Prostate gland (tissue), 2 donors: ENCODE measurements at regions not wholly inside any gene's neighbourhood (a gene's known extent, or its start where the extent isn't known, plus 50 kb on each side); places are given as distances from the start of the nearest gene placed in this dataset.

ENCODE experiments used
- DNase-seq: peaks from one replicate; pipeline ENCODE4 v3.0.0-alpha.2; 2019; ENCODE audit warnings: low spot score
- H3K27ac ChIP-seq, 2 donors: fragments of 200-600 bp; sonication (generic); 2 replicates each; pipeline ENCODE4 v1.5.1; 2017 to 2019
- H3K27me3 ChIP-seq: fragments of 200-600 bp; sonication (generic); replicated peaks from 2 replicates; pipeline ENCODE4 v1.5.1; 2019; ENCODE audit not compliant: insufficient read depth
- H3K36me3 ChIP-seq, 2 donors: fragments of 200-600 bp; sonication (generic); 1 replicate in 1 of 2; 2 replicates in 1 of 2; pipeline versions ENCODE4 v1.5.1 to v1.8.1; 2017 to 2019
- H3K4me1 ChIP-seq: fragments of 200-600 bp; sonication (generic); replicated peaks from 2 replicates; pipeline ENCODE4 v1.5.1; 2019
- H3K4me3 ChIP-seq, 2 donors: fragments of 200-600 bp; sonication (generic); 2 replicates each; pipeline ENCODE4 v1.5.1; 2017 to 2019
- H3K9me3 ChIP-seq: fragments of 200-600 bp; sonication (generic); 2 replicates; pipeline ENCODE4 v1.5.1; 2017
- POLR2A ChIP-seq: fragments of 450-650 bp; IDR thresholded peaks from one replicate; pipeline ENCODE4 v1.6.1; 2016; ENCODE audit warnings: antibody characterized with exemption, mild to moderate bottlenecking
- POLR2AphosphoS5 ChIP-seq: sonication (generic); formaldehyde crosslinking; IDR thresholded peaks from one replicate; pipeline ENCODE4 v1.6.1; 2017; ENCODE audit warnings: antibody characterized with exemption
- WGBS: methylation state at CpG from one replicate; pipeline ENCODE4 v1.1.5; 2018; 5-methylcytosine and 5-hydroxymethylcytosine counted together
- intact Hi-C: fragments of 100-400 bp; cut with DNase I; formaldehyde crosslinking; loops from one replicate; pipeline ENCODE4 v1.14.2; 2022
- TF ChIP-seq, protein P1 (sequence below), 4 experiments: fragments of 200-600 bp in 2 of 4; fragments of 450-650 bp in 2 of 4; sonication (generic) in 2 of 4; IDR thresholded peaks; 1 replicate in 3 of 4; 2 replicates in 1 of 4; pipeline ENCODE4 v1.5.1; 2016 to 2019; ENCODE audit warnings: antibody characterized with exemption in 4 of 4, mild to moderate bottlenecking in 2 of 4, moderate library complexity in 2 of 4

DNA sequence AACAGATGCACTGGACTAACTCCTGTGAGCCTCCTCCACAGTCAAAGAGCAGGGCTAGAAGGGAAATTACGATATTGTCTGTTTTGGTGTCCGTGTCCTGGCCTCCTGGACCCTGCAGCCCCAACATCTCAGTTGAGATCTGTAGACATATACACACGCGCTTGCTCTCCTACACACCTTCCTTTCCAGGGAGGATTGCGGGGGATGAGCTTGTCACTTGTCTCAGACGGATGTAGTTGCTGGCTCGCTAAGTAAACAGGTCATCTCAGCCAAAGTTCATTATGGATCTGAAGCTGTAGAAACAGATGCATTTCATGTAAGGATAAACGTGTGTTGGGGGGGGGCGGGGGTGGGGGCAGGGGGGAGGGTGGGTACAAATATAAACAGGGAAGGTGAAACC is 549.3 kb downstream of the CCDC171 start:
- no peak overlapping the region for H3K27ac ChIP-seq
- WGBS = 75% methylated on average over 9 of the region's 9 CpGs

DNA sequence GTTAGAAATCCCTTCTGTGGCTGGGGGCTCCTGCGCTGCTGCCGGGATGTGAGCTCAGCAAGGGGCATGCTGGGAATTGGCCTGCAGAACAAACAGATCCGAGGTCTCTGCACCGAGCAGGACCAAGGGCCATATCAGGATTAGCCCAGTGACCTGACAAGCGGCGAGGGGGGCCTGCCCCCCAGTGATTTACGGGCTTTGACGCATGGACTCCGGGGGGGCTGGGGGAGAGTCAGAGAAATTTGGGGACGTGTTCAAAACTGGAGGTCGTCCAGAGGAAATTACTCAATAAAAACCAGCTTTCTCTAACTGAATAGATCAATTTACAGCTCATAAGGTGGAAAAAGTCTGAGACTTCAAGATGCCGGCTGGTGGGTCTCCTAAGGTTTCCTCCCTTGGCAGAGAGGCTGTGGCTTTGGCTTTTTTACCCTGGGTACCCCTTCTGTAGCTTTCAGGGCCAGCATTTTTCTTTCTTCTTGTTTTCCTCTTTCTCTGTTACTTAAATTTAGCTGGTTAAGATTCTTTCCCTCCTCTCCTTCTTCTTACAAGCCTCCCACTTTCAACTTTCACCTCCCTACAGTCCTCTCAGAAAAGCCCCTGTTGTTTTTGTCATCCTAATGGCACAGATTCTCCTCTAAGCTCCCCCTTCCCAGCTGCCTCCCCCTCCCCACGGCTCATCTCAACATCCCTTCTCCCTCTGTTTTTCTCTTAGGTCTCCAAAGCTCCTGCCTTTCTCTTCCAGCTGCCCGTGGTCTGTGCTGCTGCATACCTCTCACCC is 551.0 kb downstream of the CCDC171 start:
- DNase-seq = no peak
- no peaks in the 10 kb centered on the region for H3K36me3 ChIP-seq
- TF ChIP-seq POLR2A = no peak
- WGBS = 22% methylated on average over 14 of the region's 14 CpGs
- H3K9me3 ChIP-seq = no peaks in the 10 kb centered on the region
- intact Hi-C loops = no loop called here
- H3K27ac ChIP-seq = no peak overlapping the region
- H3K4me3 ChIP-seq = no peak overlapping the region
- peaks cover 2% of the 10 kb centered on the region for H3K4me1 ChIP-seq
- H3K27me3 ChIP-seq = no peaks in the 10 kb centered on the region

More for the DNA sequence above, 549.3 kb downstream of the CCDC171 start:
- no peaks in the 10 kb centered on the region for H3K27me3 ChIP-seq
- no peak overlapping the region for H3K4me3 ChIP-seq
- TF ChIP-seq, protein P1, sequence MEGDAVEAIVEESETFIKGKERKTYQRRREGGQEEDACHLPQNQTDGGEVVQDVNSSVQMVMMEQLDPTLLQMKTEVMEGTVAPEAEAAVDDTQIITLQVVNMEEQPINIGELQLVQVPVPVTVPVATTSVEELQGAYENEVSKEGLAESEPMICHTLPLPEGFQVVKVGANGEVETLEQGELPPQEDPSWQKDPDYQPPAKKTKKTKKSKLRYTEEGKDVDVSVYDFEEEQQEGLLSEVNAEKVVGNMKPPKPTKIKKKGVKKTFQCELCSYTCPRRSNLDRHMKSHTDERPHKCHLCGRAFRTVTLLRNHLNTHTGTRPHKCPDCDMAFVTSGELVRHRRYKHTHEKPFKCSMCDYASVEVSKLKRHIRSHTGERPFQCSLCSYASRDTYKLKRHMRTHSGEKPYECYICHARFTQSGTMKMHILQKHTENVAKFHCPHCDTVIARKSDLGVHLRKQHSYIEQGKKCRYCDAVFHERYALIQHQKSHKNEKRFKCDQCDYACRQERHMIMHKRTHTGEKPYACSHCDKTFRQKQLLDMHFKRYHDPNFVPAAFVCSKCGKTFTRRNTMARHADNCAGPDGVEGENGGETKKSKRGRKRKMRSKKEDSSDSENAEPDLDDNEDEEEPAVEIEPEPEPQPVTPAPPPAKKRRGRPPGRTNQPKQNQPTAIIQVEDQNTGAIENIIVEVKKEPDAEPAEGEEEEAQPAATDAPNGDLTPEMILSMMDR (IDR thresholded peaks at IDR 0.05) = no peak
- no peak for TF ChIP-seq POLR2A
- TF ChIP-seq POLR2AphosphoS5 = no peak
- H3K36me3 ChIP-seq = no peaks in the 10 kb centered on the region
- DNase-seq = no peak
- H3K9me3 ChIP-seq = no peaks in the 10 kb centered on the region
- intact Hi-C loops = no loop called here
- peaks cover 2% of the 10 kb centered on the region for H3K4me1 ChIP-seq

DNA sequence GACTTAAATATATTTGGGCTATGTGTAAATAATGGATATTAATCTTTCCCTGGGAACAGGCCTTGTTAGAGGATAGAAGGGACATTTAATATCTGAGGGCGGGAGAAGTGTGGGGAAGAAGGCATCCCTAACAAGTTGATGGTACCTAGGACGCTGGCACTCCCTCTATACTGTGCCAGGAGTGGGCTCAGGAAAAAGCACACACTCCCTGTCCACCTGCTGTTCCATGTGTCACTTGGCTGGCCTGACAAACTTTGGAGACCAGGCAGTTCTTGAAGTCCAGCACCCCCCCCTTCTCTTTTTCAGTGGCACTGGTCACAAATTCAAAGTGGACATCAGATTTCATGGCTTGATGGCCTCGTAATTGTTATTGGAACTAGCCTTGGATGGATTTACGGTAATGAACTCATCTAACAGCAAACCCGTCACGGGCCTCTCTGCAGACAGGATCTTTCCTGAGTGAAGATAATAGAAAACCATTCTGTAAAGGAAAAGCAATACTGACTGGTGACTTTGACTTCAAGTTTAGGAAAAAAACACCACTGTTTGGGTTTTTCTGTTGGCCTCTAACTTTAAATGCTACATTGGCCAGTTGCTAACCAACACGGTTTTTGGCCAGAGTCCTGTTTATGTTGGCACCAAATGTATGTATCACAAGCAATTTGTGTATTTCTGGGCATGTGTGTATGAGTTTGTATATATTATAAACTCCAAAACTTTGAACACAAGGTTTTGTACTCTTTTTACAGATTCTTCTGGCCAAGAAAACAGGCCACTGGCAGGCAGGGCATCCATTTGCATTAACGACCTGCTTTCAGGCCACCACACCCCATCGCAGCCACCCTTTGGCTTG is 552.6 kb downstream of the CCDC171 start:
- peaks cover 2% of the 10 kb centered on the region for H3K4me1 ChIP-seq
- H3K27me3 ChIP-seq = no peaks in the 10 kb centered on the region
- H3K36me3 ChIP-seq = no peaks in the 10 kb centered on the region
- WGBS = 61% methylated on average over 9 of the region's 9 CpGs
- intact Hi-C loops = no loop called here
- TF ChIP-seq POLR2A (no peak), POLR2AphosphoS5 (no peak)
- TF ChIP-seq, protein P1 (IDR thresholded peaks at IDR 0.05) = no peak
- H3K27ac ChIP-seq = no peak overlapping the region
- DNase-seq = no peak
- H3K9me3 ChIP-seq = no peaks in the 10 kb centered on the region
- no peak overlapping the region for H3K4me3 ChIP-seq

GRCh38 chr9:16106021-16106571 is 553.3 kb downstream of the CCDC171 start:
- intact Hi-C loops = no loop called here
- H3K27me3 ChIP-seq = no peaks in the 10 kb centered on the region
- H3K9me3 ChIP-seq = no peaks in the 10 kb centered on the region
- H3K4me1 ChIP-seq = no peaks in the 10 kb centered on the region
- no peaks in the 10 kb centered on the region for H3K36me3 ChIP-seq
- 51% methylated on average over 9 of the region's 9 CpGs for WGBS
- H3K27ac ChIP-seq = no peak overlapping the region
- H3K4me3 ChIP-seq = no peak overlapping the region
- TF ChIP-seq POLR2AphosphoS5 (no peak), POLR2A (no peak)
- TF ChIP-seq, protein P1 (IDR thresholded peaks at IDR 0.05) = no peak
- no peak for DNase-seq

DNA sequence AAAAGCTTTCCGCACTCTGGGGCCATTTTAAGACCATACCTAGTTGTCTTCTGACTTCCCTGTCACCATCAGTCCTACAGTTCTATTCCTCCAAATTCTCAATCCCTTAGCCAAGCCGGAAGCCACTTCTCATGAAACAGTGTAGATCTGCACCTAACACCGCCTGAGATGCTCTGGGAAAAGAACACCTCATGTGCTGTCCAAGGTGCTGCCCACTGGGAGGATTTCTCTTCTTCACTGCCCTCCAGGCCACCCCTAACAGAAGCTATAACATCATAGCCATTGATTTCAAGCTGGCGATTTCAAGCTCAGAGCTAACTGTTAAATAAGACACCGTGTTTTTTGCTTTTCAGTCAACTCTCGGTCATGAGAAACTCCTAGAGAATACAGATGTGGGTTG is 559.3 kb downstream of the CCDC171 start:
- Histone ChIP-seq H3K27me3 (no peaks in the 10 kb centered on the region), H3K4me3 (no peak overlapping the region), H3K27ac (no peak overlapping the region), H3K4me1 (no peaks in the 10 kb centered on the region), H3K9me3 (no peaks in the 10 kb centered on the region), H3K36me3 (no peaks in the 10 kb centered on the region)
- intact Hi-C loops = no loop called here
- 90% methylated on average over 6 of the region's 6 CpGs for WGBS
- TF ChIP-seq POLR2A (no peak), POLR2AphosphoS5 (no peak)
- TF ChIP-seq, protein P1 (IDR thresholded peaks at IDR 0.05) = no peak
- DNase-seq = no peak
